ENCODE measurements at regions not wholly inside any gene's neighbourhood (a gene's known extent, or its start where the extent isn't known, plus 50 kb on each side); places are given as distances from the start of the nearest gene placed in this dataset.

- TF ChIP-seq CTCF (IDR thresholded peaks at IDR 0.05; ENCODE audit: insufficient read depth, missing control alignments): no peak
- DNase-seq (ENCODE audit: insufficient read length, low spot score) (no peak), FAIRE-seq (no peak)
Measured at GRCh38 chrX:39823854-39824253, 273.9 kb downstream of the BCOR start.

GRCh38 chrX:39826813-39827543, 270.8 kb downstream of the BCOR start:
- DNase-seq (ENCODE audit: insufficient read length, low spot score) (no peak), FAIRE-seq (no peak)
- no peak for TF ChIP-seq CTCF (IDR thresholded peaks at IDR 0.05; ENCODE audit: insufficient read depth, missing control alignments)

GRCh38 chrX:39827951-39828350, 269.8 kb downstream of the BCOR start:
- FAIRE-seq (no peak), DNase-seq (ENCODE audit: insufficient read length, low spot score) (no peak)
- no peak for TF ChIP-seq CTCF (IDR thresholded peaks at IDR 0.05; ENCODE audit: insufficient read depth, missing control alignments)

- no peak for TF ChIP-seq CTCF (IDR thresholded peaks at IDR 0.05; ENCODE audit: insufficient read depth, missing control alignments)
- FAIRE-seq (no peak), DNase-seq (ENCODE audit: insufficient read length, low spot score) (no peak)
Measured at GRCh38 chrX:39828971-39829370, 268.8 kb downstream of the BCOR start.

GRCh38 chrX:39829965-39830364, 267.8 kb downstream of the BCOR start:
- no peak for TF ChIP-seq CTCF (IDR thresholded peaks at IDR 0.05; ENCODE audit: insufficient read depth, missing control alignments)
- FAIRE-seq (no peak), DNase-seq (ENCODE audit: insufficient read length, low spot score) (no peak)

GRCh38 chrX:39830414-39830813, 267.3 kb downstream of the BCOR start:
- DNase-seq (ENCODE audit: insufficient read length, low spot score): no peak
- no peak for FAIRE-seq
- TF ChIP-seq CTCF (IDR thresholded peaks at IDR 0.05; ENCODE audit: insufficient read depth, missing control alignments): no peak

- TF ChIP-seq CTCF (IDR thresholded peaks at IDR 0.05; ENCODE audit: insufficient read depth, missing control alignments): no peak
- no peak for FAIRE-seq
- DNase-seq (ENCODE audit: insufficient read length, low spot score): no peak
Measured at GRCh38 chrX:39832211-39832610, 265.5 kb downstream of the BCOR start.
